Gastroesophageal sphincter (tissue), 3 donors: ENCODE measurements at regions not wholly inside any gene's neighbourhood (a gene's known extent, or its start where the extent isn't known, plus 50 kb on each side); places are given as distances from the start of the nearest gene placed in this dataset.
A peak's percentile ranks its signal among the peaks of the same experiment; 100 is the strongest.
"Not testable (repeated sequence)": the region's sequence is repeated elsewhere in the genome, so short reads cannot be mapped to it uniquely, and the experiment has no call there.

Experiments used
- CTCF ChIP-seq, 4 experiments: fragments of 200-600 bp in 2 of 4; fragments of 450-650 bp in 2 of 4; sonication (generic) in 1 of 4; IDR thresholded peaks; one replicate each; pipeline ENCODE4 v1.5.1; 2017 to 2019; ENCODE audit warnings: antibody characterized with exemption in 4 of 4, mild to moderate bottlenecking in 2 of 4, moderate library complexity in 2 of 4
- EP300 ChIP-seq: sonication (generic); formaldehyde crosslinking; IDR thresholded peaks from one replicate; pipeline ENCODE4 v1.6.1; 2017; ENCODE audit warnings: antibody characterized with exemption, mild to moderate bottlenecking
- POLR2A ChIP-seq, 2 donors: fragments of 450-650 bp; IDR thresholded peaks; one replicate each; pipeline ENCODE4 v1.6.1; 2017; ENCODE audit warnings: antibody characterized with exemption in 2 of 2, mild to moderate bottlenecking in 2 of 2, moderate library complexity in 1 of 2
- POLR2AphosphoS5 ChIP-seq: sonication (generic); formaldehyde crosslinking; IDR thresholded peaks from one replicate; pipeline ENCODE4 v1.6.1; 2017; ENCODE audit warnings: antibody characterized with exemption

GRCh38 chr1:149390173-149390926 is 84.5 kb upstream of the NBPF19 start:
- TF ChIP-seq CTCF (IDR thresholded peaks at IDR 0.05); EP300: not testable (repeated sequence)
- TF ChIP-seq POLR2A (IDR thresholded peaks at IDR 0.05) (peak; percentile 44 to 79), POLR2AphosphoS5 (peak; percentile 27)
